WTC11 (cell line): ENCODE measurements at regions not wholly inside any gene's neighbourhood (a gene's known extent, or its start where the extent isn't known, plus 50 kb on each side); places are given as distances from the start of the nearest gene placed in this dataset.

Source experiments
- ELF4 ChIP-seq: sonication (generic); formaldehyde crosslinking; IDR thresholded peaks from 2 replicates; pipeline ENCODE4 v1.8.1; 2022; ENCODE audit warnings: low read depth, mild to moderate bottlenecking, moderate library complexity, missing genetic modification reagents
- ETV6 ChIP-seq: sonication (generic); formaldehyde crosslinking; IDR thresholded peaks from 2 replicates; pipeline ENCODE4 v1.8.1; 2022; ENCODE audit warnings: mild to moderate bottlenecking, missing genetic modification reagents
- IRF2 ChIP-seq: sonication (generic); formaldehyde crosslinking; IDR thresholded peaks from 2 replicates; pipeline ENCODE4 v1.8.0; 2022; ENCODE audit warnings: low read depth, missing genetic modification reagents, borderline replicate concordance
- KAT7 ChIP-seq: sonication (generic); formaldehyde crosslinking; IDR thresholded peaks from 2 replicates; pipeline ENCODE4 v1.8.1; 2023; ENCODE audit warnings: missing genetic modification reagents, mild to moderate bottlenecking, borderline replicate concordance
- NR2C2 ChIP-seq: sonication (generic); formaldehyde crosslinking; IDR thresholded peaks from 2 replicates; pipeline ENCODE4 v1.8.0; 2022; ENCODE audit warnings: mild to moderate bottlenecking, missing genetic modification reagents
- TEAD1 ChIP-seq: sonication (generic); formaldehyde crosslinking; IDR thresholded peaks from 2 replicates; pipeline ENCODE4 v1.8.0; 2022; ENCODE audit warnings: mild to moderate bottlenecking, missing genetic modification reagents
- ZNF671 ChIP-seq: fragments of 250-450 bp; sonication (Bioruptor Pico); IDR thresholded peaks from 2 replicates; pipeline ENCODE4 v1.8.0; 2021; ENCODE audit warnings: mild to moderate bottlenecking
- TF ChIP-seq, protein P1 (sequence below): sonication (generic); formaldehyde crosslinking; IDR thresholded peaks from 2 replicates; pipeline ENCODE4 v1.8.0; 2022; ENCODE audit warnings: missing genetic modification reagents
- TF ChIP-seq, protein P2 (sequence below): sonication (generic); formaldehyde crosslinking; IDR thresholded peaks from 2 replicates; pipeline ENCODE4 v1.8.1; 2022; ENCODE audit warnings: mild to moderate bottlenecking, moderate library complexity, missing genetic modification reagents
- TF ChIP-seq, protein P3 (sequence below): sonication (generic); formaldehyde crosslinking; IDR thresholded peaks from 2 replicates; pipeline ENCODE4 v1.8.1; 2023; ENCODE audit warnings: mild to moderate bottlenecking, missing genetic modification reagents
- TF ChIP-seq, protein P4 (sequence below): sonication (generic); formaldehyde crosslinking; IDR thresholded peaks from 2 replicates; pipeline ENCODE4 v1.8.1; 2023; ENCODE audit warnings: mild to moderate bottlenecking, missing genetic modification reagents, moderate library complexity
- TF ChIP-seq, protein P5 (sequence below): fragments of 250-450 bp; sonication (Bioruptor Pico); conservative IDR thresholded peaks from 2 replicates; pipeline ENCODE4 v1.9.0; 2021; ENCODE audit warnings: mild to moderate bottlenecking
- TF ChIP-seq, protein P6 (sequence below): sonication (generic); formaldehyde crosslinking; IDR thresholded peaks from 2 replicates; pipeline ENCODE4 v1.8.1; 2022; ENCODE audit warnings: missing genetic modification reagents, borderline replicate concordance
- TF ChIP-seq, protein P7 (sequence below): sonication (generic); formaldehyde crosslinking; IDR thresholded peaks from 2 replicates; pipeline ENCODE4 v1.8.0; 2022; ENCODE audit warnings: mild to moderate bottlenecking, missing genetic modification reagents

DNA sequence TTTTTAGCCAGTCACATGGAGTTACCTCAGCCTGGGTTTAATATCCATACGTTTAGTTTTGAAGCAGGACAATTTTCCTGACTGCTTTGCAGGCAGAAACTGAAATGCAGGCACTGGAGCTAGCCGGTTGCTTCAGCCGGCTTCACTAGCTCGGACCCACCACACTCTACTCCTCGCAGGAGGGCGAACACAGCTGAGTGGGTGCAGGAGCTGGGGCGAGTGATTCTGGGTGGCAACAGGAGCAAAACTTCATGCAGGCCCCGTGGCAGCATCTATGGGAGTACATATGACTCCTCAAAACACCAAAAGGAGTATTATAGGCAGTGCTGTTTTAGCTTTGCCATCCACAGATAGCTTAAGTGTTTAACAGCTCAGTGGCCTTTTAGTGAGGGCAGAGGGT is 1211.8 kb upstream of the NUDT12 start (continued):
- TF ChIP-seq, protein P1, sequence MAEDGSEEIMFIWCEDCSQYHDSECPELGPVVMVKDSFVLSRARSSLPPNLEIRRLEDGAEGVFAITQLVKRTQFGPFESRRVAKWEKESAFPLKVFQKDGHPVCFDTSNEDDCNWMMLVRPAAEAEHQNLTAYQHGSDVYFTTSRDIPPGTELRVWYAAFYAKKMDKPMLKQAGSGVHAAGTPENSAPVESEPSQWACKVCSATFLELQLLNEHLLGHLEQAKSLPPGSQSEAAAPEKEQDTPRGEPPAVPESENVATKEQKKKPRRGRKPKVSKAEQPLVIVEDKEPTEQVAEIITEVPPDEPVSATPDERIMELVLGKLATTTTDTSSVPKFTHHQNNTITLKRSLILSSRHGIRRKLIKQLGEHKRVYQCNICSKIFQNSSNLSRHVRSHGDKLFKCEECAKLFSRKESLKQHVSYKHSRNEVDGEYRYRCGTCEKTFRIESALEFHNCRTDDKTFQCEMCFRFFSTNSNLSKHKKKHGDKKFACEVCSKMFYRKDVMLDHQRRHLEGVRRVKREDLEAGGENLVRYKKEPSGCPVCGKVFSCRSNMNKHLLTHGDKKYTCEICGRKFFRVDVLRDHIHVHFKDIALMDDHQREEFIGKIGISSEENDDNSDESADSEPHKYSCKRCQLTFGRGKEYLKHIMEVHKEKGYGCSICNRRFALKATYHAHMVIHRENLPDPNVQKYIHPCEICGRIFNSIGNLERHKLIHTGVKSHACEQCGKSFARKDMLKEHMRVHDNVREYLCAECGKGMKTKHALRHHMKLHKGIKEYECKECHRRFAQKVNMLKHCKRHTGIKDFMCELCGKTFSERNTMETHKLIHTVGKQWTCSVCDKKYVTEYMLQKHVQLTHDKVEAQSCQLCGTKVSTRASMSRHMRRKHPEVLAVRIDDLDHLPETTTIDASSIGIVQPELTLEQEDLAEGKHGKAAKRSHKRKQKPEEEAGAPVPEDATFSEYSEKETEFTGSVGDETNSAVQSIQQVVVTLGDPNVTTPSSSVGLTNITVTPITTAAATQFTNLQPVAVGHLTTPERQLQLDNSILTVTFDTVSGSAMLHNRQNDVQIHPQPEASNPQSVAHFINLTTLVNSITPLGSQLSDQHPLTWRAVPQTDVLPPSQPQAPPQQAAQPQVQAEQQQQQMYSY (CRISPR knock-in tag) = no peak
- TF ChIP-seq, protein P2, sequence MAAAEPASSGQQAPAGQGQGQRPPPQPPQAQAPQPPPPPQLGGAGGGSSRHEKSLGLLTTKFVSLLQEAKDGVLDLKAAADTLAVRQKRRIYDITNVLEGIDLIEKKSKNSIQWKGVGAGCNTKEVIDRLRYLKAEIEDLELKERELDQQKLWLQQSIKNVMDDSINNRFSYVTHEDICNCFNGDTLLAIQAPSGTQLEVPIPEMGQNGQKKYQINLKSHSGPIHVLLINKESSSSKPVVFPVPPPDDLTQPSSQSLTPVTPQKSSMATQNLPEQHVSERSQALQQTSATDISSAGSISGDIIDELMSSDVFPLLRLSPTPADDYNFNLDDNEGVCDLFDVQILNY (CRISPR knock-in tag) = no peak
- TF ChIP-seq, protein P3, sequence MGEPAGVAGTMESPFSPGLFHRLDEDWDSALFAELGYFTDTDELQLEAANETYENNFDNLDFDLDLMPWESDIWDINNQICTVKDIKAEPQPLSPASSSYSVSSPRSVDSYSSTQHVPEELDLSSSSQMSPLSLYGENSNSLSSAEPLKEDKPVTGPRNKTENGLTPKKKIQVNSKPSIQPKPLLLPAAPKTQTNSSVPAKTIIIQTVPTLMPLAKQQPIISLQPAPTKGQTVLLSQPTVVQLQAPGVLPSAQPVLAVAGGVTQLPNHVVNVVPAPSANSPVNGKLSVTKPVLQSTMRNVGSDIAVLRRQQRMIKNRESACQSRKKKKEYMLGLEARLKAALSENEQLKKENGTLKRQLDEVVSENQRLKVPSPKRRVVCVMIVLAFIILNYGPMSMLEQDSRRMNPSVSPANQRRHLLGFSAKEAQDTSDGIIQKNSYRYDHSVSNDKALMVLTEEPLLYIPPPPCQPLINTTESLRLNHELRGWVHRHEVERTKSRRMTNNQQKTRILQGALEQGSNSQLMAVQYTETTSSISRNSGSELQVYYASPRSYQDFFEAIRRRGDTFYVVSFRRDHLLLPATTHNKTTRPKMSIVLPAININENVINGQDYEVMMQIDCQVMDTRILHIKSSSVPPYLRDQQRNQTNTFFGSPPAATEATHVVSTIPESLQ (CRISPR knock-in tag) = no peak
- no peak for TF ChIP-seq TEAD1 (CRISPR knock-in tag)
- TF ChIP-seq KAT7 (CRISPR knock-in tag) = no peak
- no peak for TF ChIP-seq IRF2 (CRISPR knock-in tag)
- TF ChIP-seq, protein P4, sequence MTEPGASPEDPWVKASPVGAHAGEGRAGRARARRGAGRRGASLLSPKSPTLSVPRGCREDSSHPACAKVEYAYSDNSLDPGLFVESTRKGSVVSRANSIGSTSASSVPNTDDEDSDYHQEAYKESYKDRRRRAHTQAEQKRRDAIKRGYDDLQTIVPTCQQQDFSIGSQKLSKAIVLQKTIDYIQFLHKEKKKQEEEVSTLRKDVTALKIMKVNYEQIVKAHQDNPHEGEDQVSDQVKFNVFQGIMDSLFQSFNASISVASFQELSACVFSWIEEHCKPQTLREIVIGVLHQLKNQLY (CRISPR knock-in tag) = no peak
- TF ChIP-seq ZNF671 (CRISPR knock-in tag) = no peak
- TF ChIP-seq, protein P5, sequence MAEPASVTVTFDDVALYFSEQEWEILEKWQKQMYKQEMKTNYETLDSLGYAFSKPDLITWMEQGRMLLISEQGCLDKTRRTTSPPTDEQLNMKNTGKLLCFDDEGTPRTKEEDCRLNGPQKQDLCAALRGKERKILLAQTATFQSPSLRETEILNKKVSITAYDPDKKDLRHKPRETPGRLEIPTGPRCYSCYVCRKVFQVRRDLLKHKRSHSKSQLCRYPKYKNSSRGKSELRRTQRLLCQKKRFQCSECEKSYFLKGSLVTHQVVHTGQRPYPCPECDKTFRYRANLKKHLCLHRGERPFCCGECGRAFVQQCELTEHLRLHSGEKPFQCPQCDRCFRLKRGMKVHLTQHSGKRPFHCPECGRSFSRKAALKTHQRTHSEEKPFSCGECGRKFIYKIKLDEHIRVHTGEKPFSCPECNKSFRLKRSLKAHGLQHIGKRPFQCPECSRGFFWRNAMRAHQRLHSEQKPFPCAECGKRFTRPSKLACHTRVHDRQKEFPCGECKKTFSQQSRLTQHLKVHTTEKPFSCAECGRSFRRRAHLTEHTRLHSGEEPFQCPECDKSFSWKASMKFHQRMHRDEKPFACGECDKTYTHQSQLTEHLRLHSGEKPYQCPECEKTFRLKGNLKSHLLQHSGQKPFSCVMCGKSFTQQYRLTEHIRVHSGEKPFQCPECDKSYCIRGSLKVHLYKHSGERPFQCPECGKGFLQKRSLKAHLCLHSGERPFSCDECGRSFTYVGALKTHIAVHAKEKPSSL (CRISPR knock-in tag) = no peak
- no peak for TF ChIP-seq ELF4 (CRISPR knock-in tag)
- no peak for TF ChIP-seq NR2C2 (CRISPR knock-in tag)
- TF ChIP-seq, protein P6, sequence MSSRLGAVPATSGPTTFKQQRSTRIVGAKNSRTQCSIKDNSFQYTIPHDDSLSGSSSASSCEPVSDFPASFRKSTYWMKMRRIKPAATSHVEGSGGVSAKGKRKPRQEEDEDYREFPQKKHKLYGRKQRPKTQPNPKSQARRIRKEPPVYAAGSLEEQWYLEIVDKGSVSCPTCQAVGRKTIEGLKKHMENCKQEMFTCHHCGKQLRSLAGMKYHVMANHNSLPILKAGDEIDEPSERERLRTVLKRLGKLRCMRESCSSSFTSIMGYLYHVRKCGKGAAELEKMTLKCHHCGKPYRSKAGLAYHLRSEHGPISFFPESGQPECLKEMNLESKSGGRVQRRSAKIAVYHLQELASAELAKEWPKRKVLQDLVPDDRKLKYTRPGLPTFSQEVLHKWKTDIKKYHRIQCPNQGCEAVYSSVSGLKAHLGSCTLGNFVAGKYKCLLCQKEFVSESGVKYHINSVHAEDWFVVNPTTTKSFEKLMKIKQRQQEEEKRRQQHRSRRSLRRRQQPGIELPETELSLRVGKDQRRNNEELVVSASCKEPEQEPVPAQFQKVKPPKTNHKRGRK (CRISPR knock-in tag) = no peak
- TF ChIP-seq ETV6 (CRISPR knock-in tag) = no peak
- TF ChIP-seq, protein P7, sequence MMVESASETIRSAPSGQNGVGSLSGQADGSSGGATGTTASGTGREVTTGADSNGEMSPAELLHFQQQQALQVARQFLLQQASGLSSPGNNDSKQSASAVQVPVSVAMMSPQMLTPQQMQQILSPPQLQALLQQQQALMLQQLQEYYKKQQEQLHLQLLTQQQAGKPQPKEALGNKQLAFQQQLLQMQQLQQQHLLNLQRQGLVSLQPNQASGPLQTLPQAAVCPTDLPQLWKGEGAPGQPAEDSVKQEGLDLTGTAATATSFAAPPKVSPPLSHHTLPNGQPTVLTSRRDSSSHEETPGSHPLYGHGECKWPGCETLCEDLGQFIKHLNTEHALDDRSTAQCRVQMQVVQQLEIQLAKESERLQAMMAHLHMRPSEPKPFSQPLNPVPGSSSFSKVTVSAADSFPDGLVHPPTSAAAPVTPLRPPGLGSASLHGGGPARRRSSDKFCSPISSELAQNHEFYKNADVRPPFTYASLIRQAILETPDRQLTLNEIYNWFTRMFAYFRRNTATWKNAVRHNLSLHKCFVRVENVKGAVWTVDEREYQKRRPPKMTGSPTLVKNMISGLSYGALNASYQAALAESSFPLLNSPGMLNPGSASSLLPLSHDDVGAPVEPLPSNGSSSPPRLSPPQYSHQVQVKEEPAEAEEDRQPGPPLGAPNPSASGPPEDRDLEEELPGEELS (CRISPR knock-in tag) = no peak
